Small intestine (tissue), 7 donors: ENCODE measurements at regions not wholly inside any gene's neighbourhood (a gene's known extent, or its start where the extent isn't known, plus 50 kb on each side); places are given as distances from the start of the nearest gene placed in this dataset.

Experiments used
- DNase-seq, 2 donors: peaks; one replicate each; pipeline versions ENCODE4 v3.0.0 to v3.0.0-alpha.2; 2013
- FAIRE-seq: peaks from 2 replicates; lab custom pipeline; 2012; peaks lifted over from hg19 to GRCh38; lab: Jason Lieb, UNC
- H3K27ac ChIP-seq, 3 donors: one replicate each; pipeline ENCODE4 v1.5.1; 2013; ENCODE audit warnings: low read length in 2 of 3, mild to moderate bottlenecking in 2 of 3, control low read depth in 1 of 3, inconsistent platforms in 1 of 3, low read depth in 1 of 3, moderate library complexity in 1 of 3
- H3K27me3 ChIP-seq, 3 donors: one replicate each; pipeline ENCODE4 v1.6.1; 2013; ENCODE audit warnings: low read length in 3 of 3, inconsistent platforms in 1 of 3; ENCODE audit not compliant: control insufficient read depth in 3 of 3, insufficient read depth in 3 of 3
- H3K36me3 ChIP-seq, 3 donors: one replicate each; pipeline ENCODE4 v1.6.1; 2013; ENCODE audit warnings: low read length in 3 of 3, inconsistent platforms in 1 of 3, low read depth in 1 of 3, mild to moderate bottlenecking in 1 of 3, moderate library complexity in 1 of 3; ENCODE audit not compliant: control insufficient read depth in 3 of 3, insufficient read depth in 2 of 3
- H3K4me1 ChIP-seq, 3 donors: one replicate each; pipeline ENCODE4 v1.6.1; 2013; ENCODE audit warnings: low read length in 2 of 3, inconsistent platforms in 1 of 3, low read depth in 1 of 3, mild to moderate bottlenecking in 1 of 3, moderate library complexity in 1 of 3; ENCODE audit not compliant: control insufficient read depth in 3 of 3, insufficient read depth in 2 of 3
- H3K4me3 ChIP-seq, 3 donors: one replicate each; pipeline ENCODE4 v1.5.1; 2013; ENCODE audit warnings: low read length in 3 of 3, control low read depth in 1 of 3, inconsistent platforms in 1 of 3, low read depth in 1 of 3, mild to moderate bottlenecking in 1 of 3, moderate library complexity in 1 of 3
- H3K9me3 ChIP-seq, 2 donors: one replicate each; pipeline ENCODE4 v1.6.1; 2013; ENCODE audit warnings: low read depth in 1 of 2, low read length in 1 of 2; ENCODE audit not compliant: control insufficient read depth in 2 of 2, insufficient read depth in 1 of 2
- WGBS, 3 donors: extraction: QIAGEN DNeasy Blood & Tissue Kit; methylation state at CpG; one replicate each; pipeline ENCODE4 v1.1.7; 2013; 5-methylcytosine and 5-hydroxymethylcytosine counted together
- donor health status: healthy with polysubstance abuse.
- donor health status: control.
- donor health status: control.
- donor health status: Bipolar disorder and iron deficiency.
- donor health status: healthy.

DNA sequence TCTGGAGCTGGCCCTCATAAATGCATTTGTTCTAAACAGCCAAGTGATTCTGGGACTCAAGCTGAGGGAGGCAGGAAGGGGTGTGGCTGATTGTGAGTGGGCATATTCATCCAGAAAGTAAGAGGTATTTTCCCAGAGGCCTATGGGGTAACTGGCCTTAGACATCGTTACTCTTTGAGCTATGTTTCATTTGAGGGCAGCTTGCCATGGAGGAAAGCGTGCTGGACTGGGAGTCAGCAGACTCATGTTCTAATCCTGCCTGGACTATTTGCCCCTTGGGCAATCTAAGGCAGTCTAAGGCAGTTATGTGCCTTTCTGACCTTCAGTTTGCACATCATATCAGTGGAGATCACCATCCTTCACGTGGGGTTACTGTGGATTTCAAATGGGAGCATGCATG lies 93.5 kb upstream of the SLC14A2 start:
- Histone ChIP-seq H3K27me3 (no peaks in the 10 kb centered on the region), H3K9me3 (no peaks in the 10 kb centered on the region), H3K4me3 (no peak overlapping the region), H3K27ac (no peak overlapping the region), H3K4me1 (peaks cover 0 to 31% (median 7%) of the 10 kb centered on the region in 3 donors), H3K36me3 (no peaks in the 10 kb centered on the region)
- FAIRE-seq = no peak
- 41 to 49% (median 48%) methylated on average over 3 of the region's 3 CpGs for WGBS, 3 donors
- DNase-seq = no peak

DNA sequence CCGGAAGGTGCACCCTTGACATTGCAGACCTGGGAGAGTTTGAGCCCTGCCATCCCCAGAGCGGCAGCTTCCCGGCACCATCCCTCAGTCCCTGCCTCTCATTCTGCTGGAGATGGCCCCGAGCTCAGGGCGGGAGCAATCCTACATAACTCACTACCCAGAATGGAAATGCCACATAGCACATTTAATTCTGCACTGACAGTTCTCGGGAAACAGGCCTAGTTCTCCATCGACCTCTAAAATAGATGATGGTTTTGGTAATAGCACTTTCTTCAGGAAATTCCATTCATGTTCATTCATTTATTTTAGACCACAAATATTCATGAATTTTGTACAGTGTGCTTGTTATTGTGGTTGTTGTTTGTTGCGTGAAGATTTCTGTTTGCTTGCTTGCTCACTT lies 92.9 kb upstream of the SLC14A2 start:
- no peak for FAIRE-seq
- no peak overlapping the region for H3K27ac ChIP-seq
- no peaks in the 10 kb centered on the region for H3K9me3 ChIP-seq
- no peaks in the 10 kb centered on the region for H3K36me3 ChIP-seq
- H3K27me3 ChIP-seq = no peaks in the 10 kb centered on the region
- H3K4me3 ChIP-seq = no peak overlapping the region
- peaks cover 0 to 27% (median 3%) of the 10 kb centered on the region in 3 donors for H3K4me1 ChIP-seq
- no peak for DNase-seq
- 71 to 95% (median 89%) methylated on average over 8 of the region's 8 CpGs for WGBS, 3 donors

GRCh38 chr18:45525301-45525700 lies 90.0 kb upstream of the SLC14A2 start:
- FAIRE-seq (no peak), DNase-seq (no peak)

GRCh38 chr18:45526114-45526841 lies 89.0 kb upstream of the SLC14A2 start:
- H3K27ac ChIP-seq = no peak overlapping the region
- no peaks in the 10 kb centered on the region for H3K36me3 ChIP-seq
- 42 to 47% (median 46%) methylated on average over 3 of the region's 3 CpGs for WGBS, 3 donors
- no peaks in the 10 kb centered on the region for H3K9me3 ChIP-seq
- H3K27me3 ChIP-seq = no peaks in the 10 kb centered on the region
- DNase-seq (peak in 1 of 2 donors; percentile 61), FAIRE-seq (no peak)
- H3K4me3 ChIP-seq = no peak overlapping the region
- peaks cover 0 to 8% (median 0%) of the 10 kb centered on the region in 3 donors for H3K4me1 ChIP-seq

More at GRCh38 chr18:45525301-45525700, 90.0 kb upstream of the SLC14A2 start:
- H3K4me3 ChIP-seq = no peak overlapping the region
- H3K4me1 ChIP-seq = peaks cover 0 to 8% (median 0%) of the 10 kb centered on the region in 3 donors
- H3K36me3 ChIP-seq = no peaks in the 10 kb centered on the region
- no peak overlapping the region for H3K27ac ChIP-seq
- no peaks in the 10 kb centered on the region for H3K9me3 ChIP-seq
- H3K27me3 ChIP-seq = no peaks in the 10 kb centered on the region

DNA sequence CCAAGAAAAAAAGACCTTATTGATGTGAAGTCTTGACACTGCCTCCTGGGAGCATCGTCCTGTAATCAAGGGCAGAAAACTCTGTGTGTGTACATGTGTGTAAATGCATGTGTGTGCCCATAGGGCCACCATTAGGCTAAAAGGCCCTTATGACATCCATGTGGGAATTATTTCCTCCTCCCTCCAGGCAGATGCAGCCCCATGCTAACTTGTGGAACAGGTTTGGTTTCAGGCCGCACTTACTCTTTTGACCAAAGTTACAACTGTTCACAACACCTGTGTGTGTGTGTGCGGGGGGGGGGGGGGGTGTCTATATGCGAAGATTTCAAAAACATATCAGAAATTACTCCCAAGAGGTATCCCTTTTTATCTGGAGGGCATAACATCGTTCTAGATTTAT lies 87.4 kb upstream of the SLC14A2 start:
- DNase-seq = no peak
- no peak for FAIRE-seq
- Histone ChIP-seq H3K36me3 (no peaks in the 10 kb centered on the region), H3K27me3 (no peaks in the 10 kb centered on the region), H3K27ac (no peak overlapping the region), H3K4me3 (no peak overlapping the region), H3K9me3 (no peaks in the 10 kb centered on the region), H3K4me1 (peaks cover 0 to 8% (median 0%) of the 10 kb centered on the region in 3 donors)
- 26 to 62% (median 59%) methylated on average over 5 of the region's 5 CpGs for WGBS, 3 donors

DNA sequence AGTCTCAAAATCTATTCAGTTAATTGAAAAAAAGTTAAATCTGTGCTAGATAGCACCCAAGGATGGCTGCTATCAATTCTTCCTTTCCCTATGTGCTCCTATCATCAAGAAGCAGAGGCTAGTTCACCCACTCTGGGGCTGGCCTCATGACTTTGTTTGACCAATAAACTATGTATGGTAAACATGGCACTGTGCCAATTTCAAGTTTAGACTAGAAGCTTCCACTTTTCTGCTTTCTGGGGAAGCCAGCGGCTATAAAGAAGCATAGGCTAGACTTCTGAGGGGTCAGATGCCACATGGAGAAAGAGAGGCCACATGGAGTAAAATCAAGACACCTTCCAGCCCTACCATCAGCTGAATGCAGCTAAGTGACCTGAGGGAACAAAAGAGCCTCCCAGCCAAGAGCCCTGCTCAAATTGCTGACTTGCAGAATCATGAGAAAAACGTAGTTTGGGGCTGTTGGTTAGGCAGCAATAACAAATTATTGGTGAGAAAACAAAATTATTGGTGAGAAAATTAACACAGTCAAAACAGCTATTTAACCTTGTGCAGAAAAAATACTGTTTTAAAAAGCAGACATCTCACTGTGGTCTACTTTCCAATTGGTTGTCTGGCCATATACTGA lies 86.5 kb upstream of the SLC14A2 start:
- Histone ChIP-seq H3K4me3 (no peak overlapping the region), H3K36me3 (no peaks in the 10 kb centered on the region), H3K27ac (no peak overlapping the region), H3K9me3 (no peaks in the 10 kb centered on the region), H3K27me3 (no peaks in the 10 kb centered on the region), H3K4me1 (peaks cover 0 to 8% (median 0%) of the 10 kb centered on the region in 3 donors)
- no peak for FAIRE-seq
- DNase-seq = no peak
- 59 to 77% (median 69%) methylated on average over 2 of the region's 2 CpGs for WGBS, 3 donors

- Histone ChIP-seq H3K27ac (no peak overlapping the region), H3K4me3 (no peak overlapping the region), H3K27me3 (no peaks in the 10 kb centered on the region), H3K9me3 (peaks cover 0 to 9% of the 10 kb centered on the region in 2 donors), H3K36me3 (no peaks in the 10 kb centered on the region), H3K4me1 (peaks cover 0 to 17% (median 3%) of the 10 kb centered on the region in 3 donors)
- WGBS, 3 donors = 65 to 82% (median 76%) methylated on average over 2 of the region's 2 CpGs
- DNase-seq = no peak
- FAIRE-seq = no peak
Observed at GRCh38 chr18:45538444-45538843, 76.8 kb upstream of the SLC14A2 start.

GRCh38 chr18:45539491-45539891 lies 75.8 kb upstream of the SLC14A2 start:
- no peak overlapping the region for H3K4me3 ChIP-seq
- H3K27ac ChIP-seq = no peak overlapping the region
- no peak for DNase-seq
- no peaks in the 10 kb centered on the region for H3K36me3 ChIP-seq
- peaks cover 0 to 9% of the 10 kb centered on the region in 2 donors for H3K9me3 ChIP-seq
- peaks cover 0 to 17% (median 3%) of the 10 kb centered on the region in 3 donors for H3K4me1 ChIP-seq
- H3K27me3 ChIP-seq = no peaks in the 10 kb centered on the region
- FAIRE-seq = no peak
- WGBS, 3 donors = 69 to 90% (median 86%) methylated on average over 5 of the region's 5 CpGs
